Fibroblast of mammary gland (primary cell): ENCODE measurements at regions not wholly inside any gene's neighbourhood (a gene's known extent, or its start where the extent isn't known, plus 50 kb on each side); places are given as distances from the start of the nearest gene placed in this dataset.
A peak's percentile ranks its signal among the peaks of the same experiment; 100 is the strongest.

Experiments used
- DNase-seq: peaks from one replicate; pipeline ENCODE4 v3.0.0-alpha.2; 2010; ENCODE audit warnings: low read depth
- H3K4me3 ChIP-seq: 2 replicates; pipeline ENCODE4 v1.5.1; 2011; ENCODE audit warnings: low read depth, mild to moderate bottlenecking, low read length, moderate library complexity; ENCODE audit not compliant: control insufficient read depth
- CTCF ChIP-seq: conservative IDR thresholded peaks from 2 replicates; pipeline ENCODE4 v1.5.1; 2011; ENCODE audit warnings: low read depth, low read length, inconsistent platforms; ENCODE audit not compliant: control insufficient read depth, insufficient read depth

DNA sequence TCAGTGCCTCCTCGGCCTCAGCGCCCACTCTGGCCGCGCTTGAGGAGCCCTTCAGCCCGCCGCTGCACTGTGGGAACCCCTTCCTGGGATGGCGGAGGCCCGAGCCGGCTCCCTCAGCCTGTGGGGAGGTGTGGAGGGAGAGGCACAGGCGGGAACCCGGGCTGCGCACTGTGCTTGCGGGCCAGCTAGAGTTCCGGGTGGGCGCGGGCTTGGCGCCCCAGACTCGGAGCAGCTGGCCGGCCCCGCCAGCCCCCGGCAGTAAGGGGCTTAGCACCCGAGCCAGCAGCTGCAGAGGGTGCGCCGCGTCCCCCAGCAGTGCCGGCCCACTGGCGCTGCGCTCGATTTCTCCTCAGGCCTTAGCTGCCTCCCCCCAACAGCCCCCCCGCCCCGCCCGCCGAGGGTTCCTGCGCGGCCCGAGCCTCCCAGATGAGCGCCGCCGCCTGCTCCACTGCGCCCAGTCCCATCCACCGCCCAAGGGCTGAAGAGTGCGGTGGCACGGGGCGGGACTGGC lies 1137.0 kb downstream of the PCDH18 start:
- TF ChIP-seq CTCF = no peak
- H3K4me3 ChIP-seq = no peak overlapping the region
- no peak for DNase-seq

GRCh38 chr4:136392576-136392975 lies 1139.7 kb downstream of the PCDH18 start:
- no peak for TF ChIP-seq CTCF

GRCh38 chr4:136390824-136391223 lies 1141.5 kb downstream of the PCDH18 start:
- no peak for TF ChIP-seq CTCF
- DNase-seq = no peak
- H3K4me3 ChIP-seq = no peak overlapping the region

More at GRCh38 chr4:136392576-136392975, 1139.7 kb downstream of the PCDH18 start:
- peak; percentile 19 for DNase-seq
- no peak overlapping the region for H3K4me3 ChIP-seq

GRCh38 chr4:136383082-136383481 lies 1149.2 kb downstream of the PCDH18 start:
- peak; percentile 0 for DNase-seq
- no peak overlapping the region for H3K4me3 ChIP-seq
- no peak for TF ChIP-seq CTCF

GRCh38 chr4:136371231-136371630 lies 1161.1 kb downstream of the PCDH18 start:
- no peak for TF ChIP-seq CTCF
- H3K4me3 ChIP-seq = no peak overlapping the region
- DNase-seq = no peak

- H3K4me3 ChIP-seq = no peak overlapping the region
- no peak for TF ChIP-seq CTCF
- DNase-seq = no peak
Observed at GRCh38 chr4:136369073-136369472, 1163.2 kb downstream of the PCDH18 start.

DNA sequence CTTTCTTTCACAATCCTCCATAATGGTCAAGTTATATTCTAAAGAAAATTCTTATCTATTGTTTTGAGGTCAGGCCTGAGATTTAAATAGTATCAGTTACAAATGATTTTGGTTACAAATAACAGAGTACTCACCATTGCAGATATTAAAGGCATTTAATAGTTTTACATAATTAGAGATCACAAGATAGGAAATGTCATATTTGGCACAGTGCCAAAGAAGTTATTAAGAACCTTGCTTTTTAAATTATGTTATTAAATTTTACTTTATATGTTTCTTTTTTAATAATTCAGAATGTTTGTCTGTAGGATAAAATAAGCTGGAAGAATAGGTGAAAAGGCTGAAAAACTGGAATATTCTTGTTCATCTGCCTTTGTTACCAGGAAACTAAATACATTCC lies 1174.7 kb downstream of the PCDH18 start:
- H3K4me3 ChIP-seq = no peak overlapping the region
- no peak for DNase-seq
- TF ChIP-seq CTCF = no peak
